Neuronal stem cell (in vitro differentiated cells): ENCODE measurements at regions not wholly inside any gene's neighbourhood (a gene's known extent, or its start where the extent isn't known, plus 50 kb on each side); places are given as distances from the start of the nearest gene placed in this dataset.

ENCODE experiments used
- DNase-seq: peaks from one replicate; pipeline ENCODE4 v3.0.0-alpha.2; 2013; ENCODE audit warnings: low spot score
- H2AFZ ChIP-seq: one replicate; pipeline ENCODE4 v1.6.1; 2013; ENCODE audit warnings: mild to moderate bottlenecking, low read length, inconsistent platforms
- H2AK5ac ChIP-seq: 2 replicates; pipeline ENCODE4 v1.6.1; 2013; ENCODE audit warnings: low read depth, mild to moderate bottlenecking, inconsistent platforms, low read length, moderate library complexity, mixed read lengths
- H2BK120ac ChIP-seq: 2 replicates; pipeline ENCODE4 v1.6.1; 2013; ENCODE audit warnings: low read depth, mild to moderate bottlenecking, inconsistent platforms, low read length, moderate library complexity, mixed read lengths
- H2BK12ac ChIP-seq: one replicate; pipeline ENCODE4 v1.6.1; 2013; ENCODE audit warnings: low read length, inconsistent platforms
- H2BK15ac ChIP-seq: 2 replicates; pipeline ENCODE4 v1.6.1; 2013; ENCODE audit warnings: mild to moderate bottlenecking, low read length, inconsistent platforms, mixed read lengths
- H2BK5ac ChIP-seq: one replicate; pipeline ENCODE4 v1.6.1; 2013; ENCODE audit warnings: inconsistent platforms, mild to moderate bottlenecking, low read length, moderate library complexity
- H3K14ac ChIP-seq: one replicate; pipeline ENCODE4 v1.6.1; 2013; ENCODE audit warnings: low read length, inconsistent platforms
- H3K18ac ChIP-seq: 2 replicates; pipeline ENCODE4 v1.6.1; 2013; ENCODE audit warnings: low read length, inconsistent platforms
- H3K23ac ChIP-seq: 2 replicates; pipeline ENCODE4 v1.6.1; 2013; ENCODE audit warnings: low read depth, mild to moderate bottlenecking, mixed read lengths, low read length, inconsistent platforms; ENCODE audit not compliant: poor library complexity
- H3K27ac ChIP-seq: replicated peaks from 3 replicates; pipeline ENCODE4 v1.5.1; 2013; ENCODE audit warnings: low read length, inconsistent platforms
- H3K27me3 ChIP-seq, 3 experiments: 2 replicates each; pipeline ENCODE4 v1.6.1; 2013; ENCODE audit warnings: low read length in 3 of 3, mild to moderate bottlenecking in 2 of 3, inconsistent platforms in 1 of 3, low read depth in 1 of 3, mixed read lengths in 1 of 3, moderate library complexity in 1 of 3; ENCODE audit not compliant: control insufficient read depth in 3 of 3, insufficient read depth in 3 of 3
- H3K36me3 ChIP-seq, 2 donors: replicated peaks in 1 of 2; 2 replicates each; pipeline ENCODE4 v1.6.1; 2013; ENCODE audit warnings: low read length in 2 of 2; ENCODE audit not compliant: control insufficient read depth in 2 of 2, insufficient read depth in 2 of 2
- H3K4ac ChIP-seq: 2 replicates; pipeline ENCODE4 v1.6.1; 2013; ENCODE audit warnings: inconsistent platforms, mild to moderate bottlenecking, low read length, moderate library complexity
- H3K4me1 ChIP-seq, 2 donors: 1 replicate in 1 of 2; 2 replicates in 1 of 2; pipeline ENCODE4 v1.6.1; 2013; ENCODE audit warnings: low read length in 2 of 2, low read depth in 1 of 2; ENCODE audit not compliant: control insufficient read depth in 2 of 2, insufficient read depth in 1 of 2
- H3K4me2 ChIP-seq: one replicate; pipeline ENCODE4 v1.6.1; 2013; ENCODE audit warnings: mild to moderate bottlenecking, low read length, inconsistent platforms; ENCODE audit not compliant: insufficient read depth, poor library complexity, severe bottlenecking
- H3K4me3 ChIP-seq, 2 donors: 2 replicates each; pipeline ENCODE4 v1.5.1; 2013; ENCODE audit warnings: low read length in 2 of 2, mild to moderate bottlenecking in 2 of 2, inconsistent platforms in 1 of 2, moderate library complexity in 1 of 2
- H3K79me1 ChIP-seq: one replicate; pipeline ENCODE4 v1.6.1; 2013; ENCODE audit warnings: low read depth, mild to moderate bottlenecking, inconsistent platforms, low read length, moderate library complexity
- H3K9ac ChIP-seq: one replicate; pipeline ENCODE4 v1.6.1; 2013; ENCODE audit warnings: mild to moderate bottlenecking, low read depth, low read length, inconsistent platforms; ENCODE audit not compliant: poor library complexity
- H3K9me3 ChIP-seq, 2 donors: replicated peaks in 1 of 2; 2 replicates each; pipeline versions ENCODE3 to v1.6.1; 2013; ENCODE audit warnings: low read length in 2 of 2, mild to moderate bottlenecking in 2 of 2, inconsistent platforms in 1 of 2, low read depth in 1 of 2, mixed read lengths in 1 of 2, moderate library complexity in 1 of 2; ENCODE audit not compliant: control insufficient read depth in 2 of 2, insufficient read depth in 1 of 2
- H4K8ac ChIP-seq: one replicate; pipeline ENCODE4 v1.6.1; 2013; ENCODE audit warnings: low read depth, mild to moderate bottlenecking, inconsistent platforms, low read length, moderate library complexity
- H4K91ac ChIP-seq: one replicate; pipeline ENCODE4 v1.6.1; 2013; ENCODE audit warnings: low read length, low read depth, mild to moderate bottlenecking, inconsistent platforms; ENCODE audit not compliant: poor library complexity
- WGBS, 2 donors: extraction: QIAGEN DNeasy Blood & Tissue Kit; methylation state at CpG; one replicate each; pipeline ENCODE4 v1.1.7; 2013; ENCODE audit warnings: missing lambda C conversion rate in 2 of 2, mixed read lengths in 1 of 2; ENCODE audit not compliant: insufficient read length in 2 of 2, insufficient replicate concordance in 1 of 2; ENCODE audit errors: extremely low coverage in 2 of 2; 5-methylcytosine and 5-hydroxymethylcytosine counted together

DNA sequence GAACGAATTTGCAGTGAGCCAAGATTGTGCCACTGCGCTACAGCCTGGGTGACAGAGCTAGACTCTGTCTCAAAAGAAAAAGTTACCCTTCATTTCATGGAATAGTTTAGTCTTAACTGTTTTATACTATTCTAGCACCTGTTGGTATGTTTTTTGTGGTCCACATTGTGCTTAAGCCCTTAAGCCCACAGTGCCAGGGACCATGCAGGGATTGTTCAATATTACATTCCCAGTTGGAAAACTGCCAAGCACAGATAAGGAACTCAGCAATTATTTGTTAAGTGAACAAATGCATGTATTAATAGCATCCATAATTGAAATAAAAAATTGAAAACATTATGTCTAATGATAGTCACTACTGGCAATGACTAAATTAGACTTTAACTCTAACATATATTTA, 193.5 kb downstream of the PCDH17 start:
- Histone ChIP-seq H4K8ac (no peak overlapping the region), H3K36me3 (no peaks in the 10 kb centered on the region), H2BK12ac (no peak overlapping the region), H3K4me2 (no peak overlapping the region), H3K9ac (no peak overlapping the region), H2AFZ (peak overlapping the region; percentile 69), H3K4ac (no peak overlapping the region), H3K18ac (no peak overlapping the region), H3K27me3 (no peaks in the 10 kb centered on the region), H3K27ac (no peak overlapping the region), H3K23ac (no peak overlapping the region), H2BK15ac (no peak overlapping the region), H3K4me1 (peaks cover 9 to 10% of the 10 kb centered on the region in 2 donors), H4K91ac (no peak overlapping the region), H2BK5ac (no peak overlapping the region), H3K14ac (no peak overlapping the region), H3K79me1 (no peaks in the 10 kb centered on the region), H3K4me3 (no peak overlapping the region), H3K9me3 (peaks cover 0 to 4% of the 10 kb centered on the region in 2 donors), H2AK5ac (no peak overlapping the region), H2BK120ac (no peak overlapping the region)
- WGBS, 2 donors = no CpG with 5 or more reads among the region's 2 CpGs
- DNase-seq = no peak

DNA sequence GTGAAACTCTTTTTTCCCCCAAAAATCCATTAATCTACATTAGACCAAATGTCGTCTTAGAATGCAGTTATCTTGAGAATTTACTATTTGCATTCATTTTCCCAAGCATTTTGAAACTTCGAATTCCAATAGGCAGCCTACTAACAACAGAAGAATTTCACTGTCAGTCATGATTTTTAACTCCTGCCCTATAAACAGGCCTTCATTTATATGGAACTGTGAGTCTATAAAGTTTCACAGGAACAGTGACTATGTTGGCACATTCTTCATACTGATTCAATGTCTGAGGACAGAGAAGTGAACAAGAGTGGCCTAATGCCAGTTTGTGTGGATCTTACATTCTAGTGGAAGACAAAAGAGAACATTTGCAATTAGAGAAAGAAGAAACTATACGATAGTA, 198.0 kb downstream of the PCDH17 start:
- no CpG with 5 or more reads among the region's 3 CpGs for WGBS, 2 donors
- no peak overlapping the region for H3K23ac ChIP-seq
- H2BK12ac ChIP-seq = no peak overlapping the region
- H2BK15ac ChIP-seq = no peak overlapping the region
- H2AK5ac ChIP-seq = no peak overlapping the region
- H2AFZ ChIP-seq = no peak overlapping the region
- H3K79me1 ChIP-seq = no peaks in the 10 kb centered on the region
- no peaks in the 10 kb centered on the region for H3K9me3 ChIP-seq
- no peak overlapping the region for H3K14ac ChIP-seq
- no peak overlapping the region for H3K27ac ChIP-seq
- DNase-seq = no peak
- H2BK5ac ChIP-seq = no peak overlapping the region
- H4K8ac ChIP-seq = no peak overlapping the region
- no peaks in the 10 kb centered on the region for H3K4me1 ChIP-seq
- no peak overlapping the region for H3K18ac ChIP-seq
- no peak overlapping the region for H3K4me2 ChIP-seq
- no peak overlapping the region for H3K4ac ChIP-seq
- H3K27me3 ChIP-seq = no peaks in the 10 kb centered on the region
- no peak overlapping the region for H4K91ac ChIP-seq
- H3K9ac ChIP-seq = no peak overlapping the region
- no peak overlapping the region for H3K4me3 ChIP-seq
- H2BK120ac ChIP-seq = no peak overlapping the region
- H3K36me3 ChIP-seq = no peaks in the 10 kb centered on the region

DNA sequence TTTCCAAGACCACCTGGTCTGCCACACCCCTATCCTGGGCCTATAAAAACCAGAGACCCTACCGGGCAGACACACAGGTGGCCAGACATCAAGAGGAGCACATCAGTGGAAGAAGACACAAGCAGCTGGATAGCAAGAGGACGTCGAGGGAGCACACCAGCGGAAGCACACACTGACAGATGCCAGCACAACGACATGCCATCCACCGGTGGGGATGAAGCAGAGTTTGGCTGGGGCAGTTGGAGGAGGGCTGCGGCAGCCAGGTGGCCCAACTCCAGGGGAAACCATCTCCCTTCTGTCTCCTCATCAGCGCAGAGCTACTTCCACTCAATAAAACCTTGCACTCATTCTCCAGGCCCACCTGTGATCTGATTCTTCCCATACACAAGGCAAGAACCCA, 200.6 kb downstream of the PCDH17 start:
- Histone ChIP-seq H3K18ac (peak overlapping the region; percentile 62), H4K91ac (no peak overlapping the region), H3K4me3 (no peak overlapping the region), H3K4me1 (no peaks in the 10 kb centered on the region), H3K27me3 (no peaks in the 10 kb centered on the region), H3K14ac (peak overlapping the region; percentile 57), H3K79me1 (no peaks in the 10 kb centered on the region), H3K4me2 (no peak overlapping the region), H2AK5ac (no peak overlapping the region), H4K8ac (no peak overlapping the region), H3K23ac (no peak overlapping the region), H3K36me3 (no peaks in the 10 kb centered on the region), H2BK120ac (no peak overlapping the region), H3K4ac (no peak overlapping the region), H2AFZ (no peak overlapping the region), H2BK12ac (no peak overlapping the region), H2BK5ac (no peak overlapping the region), H2BK15ac (peak overlapping the region; percentile 52), H3K9ac (no peak overlapping the region), H3K27ac (no peak overlapping the region), H3K9me3 (no peaks in the 10 kb centered on the region)
- no CpG with 5 or more reads among the region's 8 CpGs for WGBS, 2 donors
- DNase-seq = no peak

DNA sequence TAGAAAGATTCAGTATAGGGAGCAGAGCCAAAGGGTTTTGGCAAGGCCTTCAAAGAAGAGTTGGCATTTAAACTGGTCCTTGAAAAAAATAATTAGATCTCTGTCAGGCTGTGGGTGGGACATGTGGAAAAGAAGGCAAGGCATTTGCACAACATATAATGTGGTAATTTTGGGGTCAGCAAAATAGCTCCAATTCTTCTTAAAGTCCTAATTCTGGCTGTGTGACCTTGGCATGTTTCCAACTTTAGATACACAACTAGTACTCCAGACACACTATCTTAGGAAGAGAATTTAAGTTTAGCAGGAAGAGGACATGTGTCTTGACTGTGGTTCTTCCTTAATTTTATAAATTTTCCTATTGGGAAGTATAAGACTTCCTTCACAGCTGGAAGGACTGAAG, 206.3 kb downstream of the PCDH17 start:
- no peak overlapping the region for H2BK12ac ChIP-seq
- no peaks in the 10 kb centered on the region for H3K4me1 ChIP-seq
- no peak overlapping the region for H3K4me3 ChIP-seq
- no peak overlapping the region for H3K27ac ChIP-seq
- H3K79me1 ChIP-seq = no peaks in the 10 kb centered on the region
- H2BK120ac ChIP-seq = no peak overlapping the region
- no peaks in the 10 kb centered on the region for H3K36me3 ChIP-seq
- H2BK15ac ChIP-seq = no peak overlapping the region
- no peak overlapping the region for H2AK5ac ChIP-seq
- DNase-seq = no peak
- H3K9me3 ChIP-seq = no peaks in the 10 kb centered on the region
- H4K8ac ChIP-seq = no peak overlapping the region
- no peak overlapping the region for H3K23ac ChIP-seq
- no peaks in the 10 kb centered on the region for H3K27me3 ChIP-seq
- no peak overlapping the region for H3K9ac ChIP-seq
- no peak overlapping the region for H2BK5ac ChIP-seq
- no peak overlapping the region for H3K4me2 ChIP-seq
- no peak overlapping the region for H3K18ac ChIP-seq
- H3K14ac ChIP-seq = no peak overlapping the region
- H3K4ac ChIP-seq = no peak overlapping the region
- no peak overlapping the region for H2AFZ ChIP-seq
- H4K91ac ChIP-seq = no peak overlapping the region
